HAP-1 (cell line): ENCODE measurements at regions not wholly inside any gene's neighbourhood (a gene's known extent, or its start where the extent isn't known, plus 50 kb on each side); places are given as distances from the start of the nearest gene placed in this dataset.

Experiments
- DNase-seq, 2 experiments: peaks; one replicate each; pipeline ENCODE4 v3.0.0-alpha.2; 2016 to 2020; ENCODE audit warnings: low spot score in 2 of 2
- H3K27me3 ChIP-seq: fragments of 250-450 bp; sonication (Bioruptor Pico); 2 replicates; pipeline ENCODE4 v1.5.1; 2020; ENCODE audit warnings: low read depth, mild to moderate bottlenecking, moderate library complexity
- H3K36me3 ChIP-seq: fragments of 250-450 bp; sonication (Bioruptor Pico); replicated peaks from 2 replicates; pipeline ENCODE4 v1.5.1; 2020; ENCODE audit warnings: mild to moderate bottlenecking
- H3K4me1 ChIP-seq: fragments of 250-450 bp; sonication (Bioruptor Pico); 2 replicates; pipeline ENCODE4 v1.5.1; 2020; ENCODE audit warnings: mild to moderate bottlenecking
- H3K4me3 ChIP-seq: fragments of 250-450 bp; sonication (Bioruptor Pico); 2 replicates; pipeline ENCODE4 v1.5.1; 2020; ENCODE audit warnings: mild to moderate bottlenecking, moderate library complexity
- H3K9me3 ChIP-seq: fragments of 250-450 bp; sonication (Bioruptor Pico); 2 replicates; pipeline ENCODE4 v1.5.1; 2020; ENCODE audit warnings: mild to moderate bottlenecking, moderate library complexity
- in situ Hi-C: fragments of 300-500 bp; cut with MboI; formaldehyde crosslinking; loops from 3 replicates; pipeline ENCODE4 v1.14.3; 2020; ENCODE audit warnings: low sequenced_read_pairs, inconsistent platforms, mixed read lengths

- H3K4me3 ChIP-seq: no peak overlapping the region
- no peaks in the 10 kb centered on the region for H3K27me3 ChIP-seq
- no peaks in the 10 kb centered on the region for H3K9me3 ChIP-seq
- no peak for DNase-seq
- in situ Hi-C loops: no loop called here
- no peaks in the 10 kb centered on the region for H3K36me3 ChIP-seq
- H3K4me1 ChIP-seq: no peaks in the 10 kb centered on the region
Measured at GRCh38 chr1:217181176-217181746, 449.6 kb downstream of the GPATCH2 start.

- in situ Hi-C loops: no loop called here
- Histone ChIP-seq H3K27me3 (no peaks in the 10 kb centered on the region), H3K4me1 (no peaks in the 10 kb centered on the region), H3K9me3 (no peaks in the 10 kb centered on the region), H3K36me3 (no peaks in the 10 kb centered on the region), H3K4me3 (no peak overlapping the region)
- no peak for DNase-seq
Measured at GRCh38 chr1:217180443-217180842, 450.4 kb downstream of the GPATCH2 start.

GRCh38 chr1:217164403-217164802, 441.2 kb upstream of the ESRRG start:
- H3K9me3 ChIP-seq: no peaks in the 10 kb centered on the region
- no peak overlapping the region for H3K4me3 ChIP-seq
- peaks cover 2% of the 10 kb centered on the region; the same call in 1 of the 2 replicates for H3K4me1 ChIP-seq
- H3K36me3 ChIP-seq: no peaks in the 10 kb centered on the region
- in situ Hi-C loops: no loop called here
- no peak for DNase-seq
- no peaks in the 10 kb centered on the region for H3K27me3 ChIP-seq

GRCh38 chr1:217153361-217153760, 430.1 kb upstream of the ESRRG start:
- no peaks in the 10 kb centered on the region for H3K9me3 ChIP-seq
- no peaks in the 10 kb centered on the region for H3K4me1 ChIP-seq
- in situ Hi-C loops: no loop called here
- DNase-seq: no peak
- no peaks in the 10 kb centered on the region; the same call in 1 of the 2 replicates for H3K27me3 ChIP-seq
- no peaks in the 10 kb centered on the region for H3K36me3 ChIP-seq
- no peak overlapping the region for H3K4me3 ChIP-seq

GRCh38 chr1:217150366-217150765, 427.1 kb upstream of the ESRRG start:
- H3K27me3 ChIP-seq: no peaks in the 10 kb centered on the region
- H3K4me1 ChIP-seq: no peaks in the 10 kb centered on the region
- H3K36me3 ChIP-seq: no peaks in the 10 kb centered on the region
- H3K4me3 ChIP-seq: no peak overlapping the region
- in situ Hi-C loops: no loop called here
- DNase-seq: no peak
- H3K9me3 ChIP-seq: no peaks in the 10 kb centered on the region

GRCh38 chr1:217149791-217150190, 426.6 kb upstream of the ESRRG start:
- no peaks in the 10 kb centered on the region for H3K27me3 ChIP-seq
- H3K36me3 ChIP-seq: no peaks in the 10 kb centered on the region
- H3K4me3 ChIP-seq: no peak overlapping the region
- H3K4me1 ChIP-seq: no peaks in the 10 kb centered on the region
- in situ Hi-C loops: no loop called here
- DNase-seq: no peak
- H3K9me3 ChIP-seq: no peaks in the 10 kb centered on the region

- no peaks in the 10 kb centered on the region for H3K36me3 ChIP-seq
- H3K27me3 ChIP-seq: no peaks in the 10 kb centered on the region
- no peak overlapping the region for H3K4me3 ChIP-seq
- in situ Hi-C loops: no loop called here
- DNase-seq: no peak
- no peaks in the 10 kb centered on the region for H3K9me3 ChIP-seq
- H3K4me1 ChIP-seq: no peaks in the 10 kb centered on the region
Measured at GRCh38 chr1:217141711-217142110, 418.5 kb upstream of the ESRRG start.

GRCh38 chr1:217140041-217140901, 417.0 kb upstream of the ESRRG start:
- Histone ChIP-seq H3K36me3 (no peaks in the 10 kb centered on the region), H3K4me3 (no peak overlapping the region), H3K27me3 (no peaks in the 10 kb centered on the region), H3K4me1 (no peaks in the 10 kb centered on the region), H3K9me3 (no peaks in the 10 kb centered on the region)
- no peak for DNase-seq
- in situ Hi-C loops: no loop called here

- no peak overlapping the region for H3K4me3 ChIP-seq
- no peaks in the 10 kb centered on the region for H3K4me1 ChIP-seq
- no peak for DNase-seq
- no peaks in the 10 kb centered on the region for H3K36me3 ChIP-seq
- no peaks in the 10 kb centered on the region for H3K27me3 ChIP-seq
- in situ Hi-C loops: no loop called here
- H3K9me3 ChIP-seq: no peaks in the 10 kb centered on the region
Measured at GRCh38 chr1:217139513-217139912, 416.3 kb upstream of the ESRRG start.

GRCh38 chr1:217138799-217139466, 415.7 kb upstream of the ESRRG start:
- Histone ChIP-seq H3K4me3 (no peak overlapping the region), H3K27me3 (no peaks in the 10 kb centered on the region)
- no peak for DNase-seq

GRCh38 chr1:217138173-217138765, 415.0 kb upstream of the ESRRG start:
- H3K4me1 ChIP-seq: no peaks in the 10 kb centered on the region
- no peaks in the 10 kb centered on the region for H3K9me3 ChIP-seq
- no peak for DNase-seq
- no peaks in the 10 kb centered on the region for H3K36me3 ChIP-seq
- H3K27me3 ChIP-seq: no peaks in the 10 kb centered on the region
- no peak overlapping the region for H3K4me3 ChIP-seq
- in situ Hi-C loops: no loop called here

More at GRCh38 chr1:217138799-217139466, 415.7 kb upstream of the ESRRG start:
- Histone ChIP-seq H3K36me3 (no peaks in the 10 kb centered on the region), H3K9me3 (no peaks in the 10 kb centered on the region), H3K4me1 (no peaks in the 10 kb centered on the region)
- in situ Hi-C loops: no loop called here

- no peaks in the 10 kb centered on the region for H3K4me1 ChIP-seq
- DNase-seq: no peak
- no peaks in the 10 kb centered on the region for H3K27me3 ChIP-seq
- H3K9me3 ChIP-seq: no peaks in the 10 kb centered on the region
- no peak overlapping the region for H3K4me3 ChIP-seq
- H3K36me3 ChIP-seq: no peaks in the 10 kb centered on the region
- in situ Hi-C loops: no loop called here
Measured at GRCh38 chr1:217137210-217137881, 414.1 kb upstream of the ESRRG start.

GRCh38 chr1:217136895-217137205, 413.6 kb upstream of the ESRRG start:
- H3K27me3 ChIP-seq: no peaks in the 10 kb centered on the region
- H3K4me3 ChIP-seq: no peak overlapping the region
- in situ Hi-C loops: no loop called here
- H3K4me1 ChIP-seq: no peaks in the 10 kb centered on the region
- H3K9me3 ChIP-seq: no peaks in the 10 kb centered on the region
- DNase-seq: no peak
- no peaks in the 10 kb centered on the region for H3K36me3 ChIP-seq
